ENCODE measurements at regions not wholly inside any gene's neighbourhood (a gene's known extent, or its start where the extent isn't known, plus 50 kb on each side); places are given as distances from the start of the nearest gene placed in this dataset.

- ATAC-seq, result peak; percentile 88
- peak overlapping the region; percentile 56 for H3K4me3 Mint-ChIP-seq
- H3K27me3 Mint-ChIP-seq (ENCODE audit: low read depth), result no peaks in the 10 kb centered on the region; the same call in 1 of the 2 replicates
- DNase-seq (ENCODE audit: low spot score), result peak; percentile 73
- CTCF ChIA-PET, result interaction anchor here (0.5 to 1.5 kb wide), 16 partner anchors 9 to 1832 kb away, joined by 3 to 17 read pairs (median 4); no protein-coding TSS in a partner anchor
- peaks cover 20% of the 10 kb centered on the region for H3K4me1 Mint-ChIP-seq
- TF ChIP-seq CTCF (IDR thresholded peaks at IDR 0.05), result peak; percentile 79; the same call in 1 of the 2 replicates
- no peak for TF ChIP-seq SMAD3 (CRISPR knock-in tag; IDR thresholded peaks at IDR 0.05; ENCODE audit: borderline replicate concordance)
- H3K9me3 Mint-ChIP-seq, result no peaks in the 10 kb centered on the region
- H3K27ac Mint-ChIP-seq, result no peak overlapping the region
- POLR2A ChIA-PET, result no interaction called here
- H3K36me3 Mint-ChIP-seq, result no peaks in the 10 kb centered on the region
Measured at GRCh38 chr6:104525677-104526322, 333.9 kb downstream of the HACE1 start.

GRCh38 chr6:104522533-104522932 lies 337.2 kb downstream of the HACE1 start:
- Mint-ChIP-seq H3K4me3 (no peak overlapping the region), H3K36me3 (no peaks in the 10 kb centered on the region), H3K27ac (no peak overlapping the region), H3K4me1 (peaks cover 16% of the 10 kb centered on the region), H3K27me3 (ENCODE audit: low read depth) (no peaks in the 10 kb centered on the region), H3K9me3 (no peaks in the 10 kb centered on the region)
- ATAC-seq (no peak), DNase-seq (ENCODE audit: low spot score) (no peak)
- CTCF ChIA-PET, result no interaction called here
- TF ChIP-seq SMAD4 (CRISPR knock-in tag; IDR thresholded peaks at IDR 0.05) (no peak), ZBTB43 (CRISPR knock-in tag; IDR thresholded peaks at IDR 0.05) (no peak), HMGXB4 (CRISPR knock-in tag; IDR thresholded peaks at IDR 0.05) (no peak), ARID4B (CRISPR knock-in tag; IDR thresholded peaks at IDR 0.05; ENCODE audit: borderline replicate concordance) (no peak), NR2C2 (CRISPR knock-in tag; IDR thresholded peaks at IDR 0.05) (no peak)
- POLR2A ChIA-PET, result no interaction called here

- H3K36me3 Mint-ChIP-seq, result no peaks in the 10 kb centered on the region
- H3K9me3 Mint-ChIP-seq, result no peaks in the 10 kb centered on the region
- no peak for ATAC-seq
- CTCF ChIA-PET, result interaction anchor here (0.7 kb wide), 1 partner anchor 48 kb away, joined by 3 read pairs; no protein-coding TSS in a partner anchor
- H3K27ac Mint-ChIP-seq, result no peak overlapping the region
- H3K4me1 Mint-ChIP-seq, result peaks cover 16% of the 10 kb centered on the region
- H3K4me3 Mint-ChIP-seq, result no peak overlapping the region
- POLR2A ChIA-PET, result no interaction called here
- DNase-seq (ENCODE audit: low spot score), result no peak
- TF ChIP-seq TCF7 (CRISPR knock-in tag; IDR thresholded peaks at IDR 0.05; ENCODE audit: low read depth) (no peak), ATF3 (CRISPR knock-in tag; conservative IDR thresholded peaks at IDR 0.05) (no peak), PREB (CRISPR knock-in tag; IDR thresholded peaks at IDR 0.05; ENCODE audit: borderline replicate concordance) (no peak), TEAD4 (CRISPR knock-in tag; IDR thresholded peaks at IDR 0.05) (no peak), USF2 (CRISPR knock-in tag; IDR thresholded peaks at IDR 0.05) (no peak), ZNF317 (CRISPR knock-in tag; IDR thresholded peaks at IDR 0.05; ENCODE audit: borderline replicate concordance, low read depth) (no peak)
- no peaks in the 10 kb centered on the region for H3K27me3 Mint-ChIP-seq (ENCODE audit: low read depth)
Measured at GRCh38 chr6:104521176-104521575, 338.5 kb downstream of the HACE1 start.

Data from WTC11 (cell line).